Keratinocyte (primary cell): ENCODE measurements at regions not wholly inside any gene's neighbourhood (a gene's known extent, or its start where the extent isn't known, plus 50 kb on each side); places are given as distances from the start of the nearest gene placed in this dataset.

ENCODE experiments used
- DNase-seq: peaks from one replicate; pipeline ENCODE4 v3.0.0-alpha.2; 2011; ENCODE audit warnings: low read depth, missing footprints, low spot score
- FAIRE-seq: peaks from 2 replicates; lab custom pipeline; 2011; peaks lifted over from hg19 to GRCh38; lab: Jason Lieb, UNC
- H2AFZ ChIP-seq: 2 replicates; pipeline ENCODE4 v1.6.0; 2012; ENCODE audit warnings: low read length, control low read depth, inconsistent platforms; ENCODE audit not compliant: control insufficient read depth
- H3K27ac ChIP-seq: 2 replicates; pipeline ENCODE4 v1.5.1; 2011; ENCODE audit warnings: low read length; ENCODE audit not compliant: control insufficient read depth, insufficient read depth
- H3K27me3 ChIP-seq: 3 replicates; pipeline ENCODE4 v1.6.0; 2011; ENCODE audit warnings: low read length; ENCODE audit not compliant: control insufficient read depth, insufficient read depth; ENCODE audit errors: extremely low read depth
- H3K36me3 ChIP-seq, 2 experiments: 2 replicates in 1 of 2; 3 replicates in 1 of 2; pipeline ENCODE4 v1.5.1; 2011; ENCODE audit warnings: low read length in 2 of 2, mild to moderate bottlenecking in 1 of 2; ENCODE audit not compliant: control insufficient read depth in 2 of 2, insufficient read depth in 2 of 2; ENCODE audit errors: extremely low read depth in 1 of 2
- H3K4me1 ChIP-seq: 3 replicates; pipeline ENCODE4 v1.5.1; 2011; ENCODE audit warnings: low read length; ENCODE audit not compliant: control insufficient read depth, insufficient read depth; ENCODE audit errors: extremely low read depth
- H3K4me2 ChIP-seq: 3 replicates; pipeline ENCODE4 v1.6.0; 2011; ENCODE audit warnings: low read depth, low read length; ENCODE audit not compliant: control insufficient read depth, insufficient read depth; ENCODE audit errors: extremely low read depth
- H3K4me3 ChIP-seq, 3 experiments: fragments of 200-600 bp in 1 of 3; sonication (generic) in 1 of 3; 2 replicates in 2 of 3; 3 replicates in 1 of 3; pipeline ENCODE4 v1.5.1; 2011 to 2016; ENCODE audit warnings: low read length in 3 of 3, mild to moderate bottlenecking in 3 of 3, control low read depth in 2 of 3, inconsistent platforms in 1 of 3, low read depth in 1 of 3, mixed read lengths in 1 of 3, mixed run types in 1 of 3, moderate library complexity in 1 of 3; ENCODE audit not compliant: control insufficient read depth in 2 of 3, insufficient read depth in 2 of 3; ENCODE audit errors: extremely low read depth in 1 of 3
- H3K79me2 ChIP-seq: 2 replicates; pipeline ENCODE4 v1.6.0; 2012; ENCODE audit warnings: low read length; ENCODE audit not compliant: control insufficient read depth, insufficient read depth
- H3K9ac ChIP-seq: 3 replicates; pipeline ENCODE4 v1.6.0; 2011; ENCODE audit warnings: low read length; ENCODE audit not compliant: control insufficient read depth, insufficient read depth; ENCODE audit errors: extremely low read depth
- H3K9me1 ChIP-seq: 3 replicates; pipeline ENCODE4 v1.6.0; 2011; ENCODE audit warnings: low read length; ENCODE audit not compliant: control insufficient read depth, insufficient read depth; ENCODE audit errors: extremely low read depth
- H3K9me3 ChIP-seq: 2 replicates; pipeline ENCODE4 v1.5.1; 2012; ENCODE audit warnings: low read depth, low read length; ENCODE audit not compliant: control insufficient read depth
- H4K20me1 ChIP-seq: 3 replicates; pipeline ENCODE4 v1.6.0; 2011; ENCODE audit warnings: low read length; ENCODE audit not compliant: control insufficient read depth, insufficient read depth; ENCODE audit errors: extremely low read depth
- EZH2 ChIP-seq: IDR thresholded peaks from one replicate; pipeline ENCODE4 v1.6.1; 2012; ENCODE audit warnings: inconsistent platforms, mild to moderate bottlenecking, low read length, moderate library complexity
- dilution Hi-C: fragments of 300-500 bp; cut with MboI; formaldehyde crosslinking; loops from one replicate; pipeline ENCODE4 v1.7.0; 2020; ENCODE audit warnings: low sequenced_read_pairs; ENCODE audit not compliant: extremely low pct_ligation_motif_present
- TF ChIP-seq, protein P1 (sequence below), 3 experiments: IDR thresholded peaks in 1 of 3; conservative IDR thresholded peaks in 1 of 3; optimal IDR thresholded peaks in 1 of 3; 2 replicates in 2 of 3; 3 replicates in 1 of 3; pipeline versions ENCODE3 to v1.5.1; 2011; ENCODE audit warnings: low read length in 3 of 3, mild to moderate bottlenecking in 3 of 3, moderate library complexity in 2 of 3, control low read depth in 1 of 3, inconsistent platforms in 1 of 3; ENCODE audit not compliant: insufficient read depth in 2 of 3; ENCODE audit errors: extremely low read depth in 1 of 3

- no peaks in the 10 kb centered on the region for H3K36me3 ChIP-seq
- TF ChIP-seq EZH2 = no peak
- TF ChIP-seq, protein P1, sequence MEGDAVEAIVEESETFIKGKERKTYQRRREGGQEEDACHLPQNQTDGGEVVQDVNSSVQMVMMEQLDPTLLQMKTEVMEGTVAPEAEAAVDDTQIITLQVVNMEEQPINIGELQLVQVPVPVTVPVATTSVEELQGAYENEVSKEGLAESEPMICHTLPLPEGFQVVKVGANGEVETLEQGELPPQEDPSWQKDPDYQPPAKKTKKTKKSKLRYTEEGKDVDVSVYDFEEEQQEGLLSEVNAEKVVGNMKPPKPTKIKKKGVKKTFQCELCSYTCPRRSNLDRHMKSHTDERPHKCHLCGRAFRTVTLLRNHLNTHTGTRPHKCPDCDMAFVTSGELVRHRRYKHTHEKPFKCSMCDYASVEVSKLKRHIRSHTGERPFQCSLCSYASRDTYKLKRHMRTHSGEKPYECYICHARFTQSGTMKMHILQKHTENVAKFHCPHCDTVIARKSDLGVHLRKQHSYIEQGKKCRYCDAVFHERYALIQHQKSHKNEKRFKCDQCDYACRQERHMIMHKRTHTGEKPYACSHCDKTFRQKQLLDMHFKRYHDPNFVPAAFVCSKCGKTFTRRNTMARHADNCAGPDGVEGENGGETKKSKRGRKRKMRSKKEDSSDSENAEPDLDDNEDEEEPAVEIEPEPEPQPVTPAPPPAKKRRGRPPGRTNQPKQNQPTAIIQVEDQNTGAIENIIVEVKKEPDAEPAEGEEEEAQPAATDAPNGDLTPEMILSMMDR (optimal IDR thresholded peaks at IDR 0.05 in 1 of 3, IDR thresholded peaks at IDR 0.05 in 1 of 3, conservative IDR thresholded peaks at IDR 0.05 in 1 of 3; ENCODE audit: extremely low read depth in 1 of 3, insufficient read depth in 2 of 3, low read length in 3 of 3) = no peak
- dilution Hi-C loops = no loop called here
- H3K9me1 ChIP-seq = no peaks in the 10 kb centered on the region
- no peak overlapping the region for H2AFZ ChIP-seq
- no peaks in the 10 kb centered on the region for H3K79me2 ChIP-seq
- H3K27ac ChIP-seq = no peak overlapping the region
- H3K9me3 ChIP-seq = no peaks in the 10 kb centered on the region
- no peak overlapping the region for H3K9ac ChIP-seq
- no peak overlapping the region for H3K4me2 ChIP-seq
- no peaks in the 10 kb centered on the region for H4K20me1 ChIP-seq
- H3K27me3 ChIP-seq = no peaks in the 10 kb centered on the region
- no peak for DNase-seq
- no peak for FAIRE-seq
- no peaks in the 10 kb centered on the region for H3K4me1 ChIP-seq
- H3K4me3 ChIP-seq = no peak overlapping the region
Observed at GRCh38 chr15:88309363-88309762, 52.8 kb upstream of the NTRK3 start.

- Histone ChIP-seq H3K79me2 (no peaks in the 10 kb centered on the region), H3K9me1 (no peaks in the 10 kb centered on the region), H3K4me2 (no peak overlapping the region), H3K4me1 (no peaks in the 10 kb centered on the region), H3K4me3 (no peak overlapping the region), H3K27me3 (no peaks in the 10 kb centered on the region), H3K36me3 (no peaks in the 10 kb centered on the region), H3K9me3 (no peaks in the 10 kb centered on the region), H4K20me1 (no peaks in the 10 kb centered on the region), H3K9ac (no peak overlapping the region), H3K27ac (no peak overlapping the region), H2AFZ (no peak overlapping the region)
- dilution Hi-C loops = no loop called here
- DNase-seq = no peak
- FAIRE-seq = no peak
- no peak for TF ChIP-seq EZH2
Observed at GRCh38 chr15:88307344-88307743, 50.8 kb upstream of the NTRK3 start.
